Endothelial cell of umbilical vein (primary cell): ENCODE measurements at regions not wholly inside any gene's neighbourhood (a gene's known extent, or its start where the extent isn't known, plus 50 kb on each side); places are given as distances from the start of the nearest gene placed in this dataset.

Experiments used
- BruUV-seq: library from RNA; stranded (reverse); fragments of 400-500 nt; replicated peaks from 2 replicates; lab custom pipeline; 2021; lab: Mats Ljungman, UMichigan
- CTCF ChIA-PET: fragments of 300-600, 350-600 bp; sonication (Branson Sonifier 250); formaldehyde crosslinking; loops from one replicate; lab custom pipeline; 2021; ENCODE audit warnings: antibody characterized with exemption, inconsistent platforms; lab: Charles Lee
- POLR2A ChIA-PET: fragments of 300-600, 350-600 bp; sonication (Branson Sonifier 250); formaldehyde crosslinking; loops from one replicate; lab custom pipeline; 2021; ENCODE audit warnings: antibody characterized with exemption, inconsistent platforms; lab: Charles Lee
- DNase-seq: peaks from one replicate; pipeline ENCODE4 v3.0.0-alpha.2; 2011; ENCODE audit warnings: low read depth, low spot score
- FAIRE-seq: peaks from 2 replicates; lab custom pipeline; 2011; peaks lifted over from hg19 to GRCh38; lab: Jason Lieb, UNC
- H2AFZ ChIP-seq: 2 replicates; pipeline ENCODE4 v1.6.0; 2012; ENCODE audit warnings: low read depth, low read length, control low read depth, inconsistent platforms
- H3K27ac ChIP-seq: 2 replicates; pipeline ENCODE4 v1.5.1; 2011; ENCODE audit warnings: low read depth, mild to moderate bottlenecking, control low read depth, low read length, moderate library complexity; ENCODE audit not compliant: insufficient read depth
- H3K27me3 ChIP-seq, 2 experiments: 2 replicates each; pipeline versions ENCODE4 v1.6.0 to v1.6.1; 2011; ENCODE audit warnings: low read length in 2 of 2, mixed read lengths in 1 of 2; ENCODE audit not compliant: control insufficient read depth in 2 of 2, insufficient read depth in 2 of 2
- H3K36me3 ChIP-seq, 2 experiments: 2 replicates in 1 of 2; 3 replicates in 1 of 2; pipeline ENCODE4 v1.5.1; 2011; ENCODE audit warnings: low read length in 2 of 2, mild to moderate bottlenecking in 1 of 2, moderate library complexity in 1 of 2; ENCODE audit not compliant: control insufficient read depth in 2 of 2, insufficient read depth in 2 of 2; ENCODE audit errors: extremely low read depth in 1 of 2
- H3K4me1 ChIP-seq: 3 replicates; pipeline ENCODE4 v1.5.1; 2011; ENCODE audit warnings: mild to moderate bottlenecking, low read length; ENCODE audit not compliant: control insufficient read depth, insufficient read depth; ENCODE audit errors: extremely low read depth
- H3K4me2 ChIP-seq: 2 replicates; pipeline ENCODE4 v1.6.1; 2011; ENCODE audit warnings: low read length, control low read depth, mixed read lengths; ENCODE audit not compliant: insufficient read depth
- H3K4me3 ChIP-seq, 3 experiments: fragments of 200-600 bp in 1 of 3; sonication (generic), shearing (Covaris generic) in 1 of 3; replicated peaks in 1 of 3; 2 replicates each; pipeline ENCODE4 v1.5.1; 2011 to 2016; ENCODE audit warnings: control low read depth in 3 of 3, low read length in 3 of 3, mild to moderate bottlenecking in 2 of 3, inconsistent platforms in 1 of 3, low read depth in 1 of 3, moderate library complexity in 1 of 3; ENCODE audit not compliant: insufficient read depth in 1 of 3
- H3K79me2 ChIP-seq: 2 replicates; pipeline ENCODE4 v1.6.0; 2012; ENCODE audit warnings: low read length, inconsistent platforms; ENCODE audit not compliant: control insufficient read depth, insufficient read depth
- H3K9ac ChIP-seq: replicated peaks from 2 replicates; pipeline ENCODE3; 2011; ENCODE audit warnings: low read length, control low read depth; ENCODE audit not compliant: insufficient read depth; ENCODE audit errors: extremely low read depth
- H3K9me1 ChIP-seq: replicated peaks from 3 replicates; pipeline ENCODE4 v1.6.0; 2011; ENCODE audit warnings: mild to moderate bottlenecking, low read length; ENCODE audit not compliant: control insufficient read depth, insufficient read depth; ENCODE audit errors: extremely low read depth
- H3K9me3 ChIP-seq: replicated peaks from 2 replicates; pipeline ENCODE4 v1.5.1; 2012; ENCODE audit warnings: low read length, inconsistent platforms; ENCODE audit not compliant: control insufficient read depth, insufficient read depth
- H4K20me1 ChIP-seq: replicated peaks from 2 replicates; pipeline ENCODE3; 2011; ENCODE audit warnings: mild to moderate bottlenecking, low read length; ENCODE audit not compliant: control insufficient read depth, insufficient read depth; ENCODE audit errors: extremely low read depth
- CTCF ChIP-seq, 2 donors: IDR thresholded peaks; 1 replicate in 1 of 2; 2 replicates in 1 of 2; pipeline ENCODE4 v1.5.1; 2011; ENCODE audit warnings: low read length in 2 of 2, mild to moderate bottlenecking in 2 of 2, moderate library complexity in 2 of 2, control low read depth in 1 of 2, inconsistent platforms in 1 of 2, low read depth in 1 of 2; ENCODE audit not compliant: insufficient read depth in 1 of 2; ENCODE audit errors: extremely low read depth in 1 of 2
- EZH2 ChIP-seq: IDR thresholded peaks from 2 replicates; pipeline ENCODE4 v1.6.1; 2012; ENCODE audit warnings: borderline replicate concordance, low read depth, mild to moderate bottlenecking, moderate library complexity, low read length, inconsistent platforms; ENCODE audit not compliant: severe bottlenecking
- FOS ChIP-seq: IDR thresholded peaks from 2 replicates; pipeline ENCODE4 v1.6.1; 2011; ENCODE audit warnings: mild to moderate bottlenecking, low read length, moderate library complexity, borderline replicate concordance; ENCODE audit not compliant: insufficient read depth
- GATA2 ChIP-seq: IDR thresholded peaks from 2 replicates; pipeline ENCODE4 v1.7.0; 2011; ENCODE audit warnings: low read depth, mild to moderate bottlenecking, moderate library complexity, mixed read lengths, low read length; ENCODE audit not compliant: insufficient read length, insufficient read depth
- JUN ChIP-seq: IDR thresholded peaks from 2 replicates; pipeline ENCODE4 v1.6.1; 2011; ENCODE audit warnings: borderline replicate concordance, low read depth; ENCODE audit not compliant: insufficient read length, insufficient read depth
- MAX ChIP-seq: IDR thresholded peaks from 2 replicates; pipeline ENCODE4 v1.6.1; 2011; ENCODE audit not compliant: insufficient read depth, insufficient read length
- MYC ChIP-seq: IDR thresholded peaks from one replicate; pipeline ENCODE4 v1.6.1; 2011; ENCODE audit warnings: mild to moderate bottlenecking, low read depth, low read length
- POLR2A ChIP-seq: IDR thresholded peaks from 2 replicates; pipeline ENCODE4 v1.6.1; 2012; ENCODE audit warnings: low read depth, mild to moderate bottlenecking, control low read depth, low read length
- POLR2AphosphoS5 ChIP-seq: IDR thresholded peaks from 2 replicates; pipeline ENCODE4 v1.6.1; 2012; ENCODE audit warnings: low read depth, mild to moderate bottlenecking, control low read depth, low read length, moderate library complexity; ENCODE audit not compliant: insufficient read depth
- dilution Hi-C: fragments of 300-500 bp; cut with MboI; formaldehyde crosslinking; loops from one replicate; pipeline ENCODE4 v1.15.0; 2019; ENCODE audit warnings: low sequenced_read_pairs; ENCODE audit not compliant: extremely low pct_ligation_motif_present
- intact Hi-C: fragments of 100-400 bp; cut with micrococcal nuclease; formaldehyde crosslinking; loops from one replicate; pipeline ENCODE4 v1.10.0; 2022

GRCh38 chr2:145909175-145909755 lies 1389.3 kb upstream of the ZEB2 start:
- TF ChIP-seq MYC, result no peak
- TF ChIP-seq CTCF (IDR thresholded peaks at IDR 0.05; ENCODE audit: extremely low read depth in 1 of 2, insufficient read depth in 1 of 2, low read depth in 1 of 2, low read length in 2 of 2), result no peak
- TF ChIP-seq JUN, result no peak
- TF ChIP-seq GATA2, result no peak
- TF ChIP-seq FOS, result no peak
- TF ChIP-seq MAX, result no peak
- TF ChIP-seq EZH2, result no peak
- TF ChIP-seq POLR2AphosphoS5, result no peak
- TF ChIP-seq POLR2A, result no peak
- Histone ChIP-seq H3K9me3 (no peaks in the 10 kb centered on the region), H3K79me2 (no peaks in the 10 kb centered on the region), H3K4me2 (no peak overlapping the region), H3K9me1 (no peaks in the 10 kb centered on the region), H3K27ac (no peak overlapping the region), H2AFZ (no peak overlapping the region), H3K9ac (no peak overlapping the region), H3K27me3 (no peaks in the 10 kb centered on the region), H3K4me1 (peaks cover 4% of the 10 kb centered on the region), H3K36me3 (no peaks in the 10 kb centered on the region), H4K20me1 (no peaks in the 10 kb centered on the region), H3K4me3 (no peak overlapping the region)
- CTCF ChIA-PET, result interaction anchor here (1.8 to 3.3 kb wide), 2 partner anchors 10 to 157 kb away, joined by 5 to 25 read pairs; no protein-coding TSS in a partner anchor
- FAIRE-seq (no peak), DNase-seq (no peak)
- no TSS peak for BruUV-seq
- dilution Hi-C loops, result no loop called here
- intact Hi-C loops, result no loop called here
- POLR2A ChIA-PET, result no interaction called here
